Stimulated activated CD4-positive, alpha-beta T cell treated with anti-CD3 and anti-CD28 coated beads, Interleukin-15, amount 100 ng/mL, for 48 hours (primary cell): ENCODE measurements at regions not wholly inside any gene's neighbourhood (a gene's known extent, or its start where the extent isn't known, plus 50 kb on each side); places are given as distances from the start of the nearest gene placed in this dataset.

Experiments used
- DNase-seq, 2 donors: peaks; one replicate each; pipeline ENCODE4 v3.0.0-alpha.2; 2020; ENCODE audit warnings: low read depth in 2 of 2

DNA sequence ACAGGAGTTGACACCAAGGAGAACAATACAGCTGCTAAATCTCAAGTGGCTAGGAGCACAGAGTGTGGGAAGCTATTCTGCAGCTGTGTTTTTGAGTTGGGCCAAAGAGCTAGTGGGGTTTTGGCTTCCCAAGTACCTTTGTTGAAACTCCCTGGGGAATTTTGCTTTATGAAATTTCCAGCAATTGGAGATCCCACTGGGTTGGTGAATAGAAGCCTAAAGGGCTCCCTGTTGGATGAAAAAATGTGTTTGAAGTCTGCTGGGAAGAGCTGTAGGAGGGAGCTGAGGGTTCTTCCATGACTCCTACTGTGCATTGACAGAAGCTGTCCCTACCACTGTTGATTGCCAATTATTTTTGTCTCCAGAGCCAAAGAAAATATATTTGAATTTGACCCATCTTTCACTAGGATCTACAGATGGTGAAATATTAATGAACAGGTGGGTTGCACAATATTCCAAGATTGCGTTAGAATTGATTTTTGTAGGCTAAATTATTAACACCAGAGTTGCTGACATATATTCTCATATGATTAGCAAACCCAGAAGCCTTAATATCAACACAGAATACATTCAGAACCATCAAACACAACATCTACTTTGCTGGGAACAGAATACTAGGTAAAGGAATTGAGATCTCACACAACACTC, 95.4 kb upstream of the CYP1B1 start:
- no peak for DNase-seq

DNA sequence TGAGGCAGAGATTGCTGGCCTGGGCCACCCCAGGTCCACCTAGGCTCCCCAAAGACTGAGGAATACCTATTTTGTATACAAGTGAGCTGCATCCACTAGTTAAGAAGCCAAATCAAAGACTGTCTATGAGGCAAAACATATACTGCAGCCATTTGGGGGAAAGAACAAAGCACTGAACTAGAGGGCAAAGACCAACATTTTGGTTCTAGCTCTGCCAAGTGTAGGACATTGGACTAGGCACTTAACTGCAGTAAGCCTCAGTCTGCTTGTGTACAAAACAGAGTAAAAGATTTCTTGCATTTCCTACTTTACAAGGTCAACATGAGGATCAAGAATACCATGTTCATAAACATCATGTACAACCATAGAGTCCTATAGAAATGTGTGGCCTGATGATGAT, 94.8 kb upstream of the CYP1B1 start:
- DNase-seq, result no peak

DNA sequence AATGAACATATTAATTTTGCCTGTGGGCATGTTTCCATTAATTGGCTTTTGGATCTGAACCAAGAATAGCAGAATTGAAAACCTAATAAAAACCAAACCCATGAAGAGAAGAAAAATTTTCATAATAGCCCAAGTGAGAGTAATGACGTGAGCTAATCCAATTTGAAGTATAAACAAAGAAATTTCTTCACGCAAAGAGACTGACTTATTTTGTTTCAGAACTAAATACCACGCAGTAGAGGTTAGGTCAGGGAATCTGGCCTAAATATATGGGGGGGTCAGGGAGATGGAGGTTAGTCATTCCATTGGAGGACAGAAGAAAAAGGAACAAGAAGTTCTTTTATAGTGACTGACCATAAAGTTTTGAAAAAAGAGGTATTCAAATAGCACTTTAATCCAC, 94.1 kb upstream of the CYP1B1 start:
- DNase-seq, result no peak

DNA sequence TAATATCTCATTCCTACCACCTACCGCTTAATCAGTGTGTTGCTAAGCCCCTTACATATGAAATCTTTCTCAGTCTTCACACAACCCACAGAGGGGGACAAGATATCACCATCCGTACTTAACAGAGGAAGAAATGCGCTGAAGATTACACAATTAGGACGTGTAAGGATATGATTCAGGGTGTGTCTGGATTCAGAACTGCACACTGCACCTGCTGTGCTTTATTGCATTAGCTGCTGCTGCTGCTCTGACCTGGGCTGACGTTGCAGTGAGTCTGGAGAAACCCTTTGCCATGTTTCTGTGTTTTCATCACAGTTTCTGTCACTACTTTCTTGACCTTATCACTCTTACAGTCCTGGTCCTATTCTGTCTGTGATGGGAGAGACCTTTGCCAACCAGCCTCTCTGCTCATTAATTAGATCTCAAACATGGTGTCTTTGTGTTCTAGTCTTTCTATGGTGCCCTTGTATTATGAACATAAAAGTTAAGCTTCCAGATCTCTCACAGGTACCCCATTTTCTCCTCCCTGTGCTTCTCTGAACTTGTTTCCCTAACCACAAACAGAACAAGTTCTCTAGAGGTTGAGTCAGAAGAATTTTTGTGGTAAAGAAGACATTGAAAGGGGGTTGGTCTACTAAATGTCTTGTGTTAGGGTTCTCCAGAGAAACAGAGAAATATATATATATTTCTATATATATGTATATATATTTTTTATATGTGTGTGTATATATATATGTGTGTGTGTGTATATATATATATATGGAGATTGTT, 92.9 kb upstream of the CYP1B1 start:
- no peak for DNase-seq

DNA sequence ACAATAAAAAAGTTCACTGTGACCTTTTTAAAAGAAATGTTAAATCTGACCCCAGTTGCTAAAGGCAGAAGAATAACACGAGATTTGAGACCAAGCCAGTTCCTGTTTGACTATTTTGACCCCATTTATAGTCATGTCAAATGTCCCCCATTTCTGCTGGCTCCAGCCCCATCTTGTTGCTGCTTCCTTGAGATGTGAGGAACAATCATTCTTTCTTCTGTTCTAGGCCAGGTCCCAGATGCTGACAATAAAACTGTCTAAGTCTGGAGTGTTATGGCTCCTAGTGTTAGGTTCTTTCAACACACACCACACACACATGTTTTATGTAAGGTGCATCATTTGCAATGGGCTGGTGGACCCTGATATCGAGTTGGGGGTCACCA, 92.0 kb upstream of the CYP1B1 start:
- no peak for DNase-seq

DNA sequence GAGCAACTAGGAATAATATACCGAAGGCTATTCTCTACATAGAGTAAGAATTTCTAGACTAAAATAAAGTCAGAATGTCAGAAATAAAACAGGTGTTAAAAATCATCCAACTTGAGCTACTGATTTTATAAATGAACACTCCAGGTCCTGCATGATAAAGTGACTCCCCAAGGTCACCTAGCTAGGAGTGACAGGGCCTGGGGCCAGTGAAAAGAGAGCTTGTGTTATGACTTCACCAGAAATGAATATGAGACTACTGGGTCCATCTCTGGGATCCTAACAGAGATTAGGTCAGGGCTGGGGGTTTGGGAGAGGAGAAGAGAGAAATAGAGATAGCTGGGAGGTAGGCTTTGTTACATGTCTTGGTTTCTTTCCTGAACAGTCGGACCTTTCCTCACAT, 89.7 kb upstream of the CYP1B1 start:
- DNase-seq, result no peak

DNA sequence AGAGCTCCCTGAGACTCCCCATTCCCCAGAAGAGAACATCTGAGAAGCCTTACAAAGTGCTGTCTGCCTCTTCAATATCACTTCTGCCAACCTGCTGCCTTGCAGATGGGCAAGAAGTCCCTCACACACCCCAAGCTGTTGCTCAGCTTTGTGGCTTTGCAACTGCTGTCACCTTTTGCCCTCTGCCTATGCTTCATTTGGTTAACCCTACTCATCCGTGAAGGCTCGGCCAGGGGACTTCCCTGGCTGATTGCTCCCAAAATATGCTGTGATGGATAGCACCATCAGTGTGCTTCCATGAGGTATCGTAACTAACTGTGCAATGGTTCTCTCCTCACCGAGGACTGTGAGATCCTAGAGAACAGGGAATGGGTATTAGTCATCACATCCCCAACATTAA, 88.9 kb upstream of the CYP1B1 start:
- DNase-seq, result no peak

DNA sequence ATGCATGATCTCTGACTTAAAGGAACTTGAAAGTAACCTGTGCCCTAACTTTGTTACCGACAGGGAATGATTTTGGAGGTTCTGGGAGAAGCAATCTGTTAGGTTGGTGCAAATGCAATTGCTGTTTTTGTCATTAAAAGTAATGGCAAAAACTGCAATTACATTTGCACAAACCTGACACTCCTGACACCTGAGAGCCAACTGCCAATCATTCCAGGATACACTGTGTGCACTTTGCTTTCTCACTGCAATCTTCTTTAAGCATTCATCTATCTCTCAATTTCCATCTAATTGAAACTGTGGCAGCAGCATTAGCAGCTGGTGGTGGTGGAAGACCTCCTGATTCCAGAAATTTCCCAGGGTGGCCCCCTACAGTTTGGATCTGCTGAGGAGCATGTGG, 87.6 kb upstream of the CYP1B1 start:
- no peak for DNase-seq

DNA sequence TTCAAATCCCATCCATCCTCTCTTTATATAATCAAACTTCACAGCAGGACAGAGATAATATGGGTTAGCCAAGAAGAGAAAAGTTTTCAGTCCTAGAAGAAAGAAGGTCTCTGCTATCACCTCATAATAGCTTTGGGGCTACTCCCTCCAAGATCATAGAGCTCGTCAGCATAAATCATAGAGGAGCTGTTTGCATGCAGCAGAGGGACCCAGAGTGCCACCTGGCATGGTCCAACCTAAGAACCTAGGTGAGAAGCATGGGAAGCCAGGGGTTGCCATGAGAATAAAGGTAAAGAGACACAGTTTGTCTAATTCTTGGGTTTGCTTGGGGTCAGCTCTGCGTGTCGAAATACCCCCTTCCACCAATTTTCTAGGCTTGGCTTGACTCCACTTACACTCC, 87.1 kb upstream of the CYP1B1 start:
- no peak for DNase-seq

DNA sequence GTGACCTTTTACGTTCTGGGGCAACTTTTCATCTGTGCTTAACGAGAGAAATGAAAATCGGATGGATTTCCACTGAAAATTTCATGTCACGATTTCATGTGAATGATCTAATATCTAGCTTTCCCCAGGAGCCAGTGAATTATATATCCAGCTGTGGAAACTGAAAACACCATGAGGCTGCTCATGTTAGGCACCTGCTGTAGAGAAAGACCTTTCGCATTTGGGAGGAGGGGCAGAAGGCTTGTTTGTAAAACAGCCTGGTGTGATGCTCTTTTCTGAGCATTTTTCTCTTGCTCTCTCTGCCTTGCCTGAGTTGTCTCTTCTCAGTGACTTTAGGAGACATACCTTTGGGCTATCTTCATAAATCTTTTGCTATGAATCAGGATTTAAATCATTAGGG, 84.6 kb upstream of the CYP1B1 start:
- no peak for DNase-seq

DNA sequence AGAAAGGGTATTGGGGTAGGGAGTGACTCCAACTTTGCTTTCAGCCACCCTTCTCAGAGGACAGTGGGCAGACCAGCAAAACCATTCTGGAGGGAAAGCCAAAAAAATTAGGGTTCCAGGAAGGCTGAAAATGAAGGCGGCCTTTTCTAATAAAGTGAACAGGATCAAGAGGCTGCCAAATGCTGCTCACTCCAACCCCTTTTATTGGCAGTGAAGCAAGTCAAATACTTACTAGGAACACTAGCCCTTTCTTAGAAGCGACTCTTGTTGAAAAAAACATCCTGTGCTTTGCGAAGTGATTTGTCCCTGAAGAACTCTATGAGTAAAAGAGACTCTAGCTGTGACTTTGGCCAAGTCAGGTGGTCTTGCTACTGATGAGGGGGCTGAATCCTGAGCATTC, 83.6 kb upstream of the CYP1B1 start:
- no peak for DNase-seq

DNA sequence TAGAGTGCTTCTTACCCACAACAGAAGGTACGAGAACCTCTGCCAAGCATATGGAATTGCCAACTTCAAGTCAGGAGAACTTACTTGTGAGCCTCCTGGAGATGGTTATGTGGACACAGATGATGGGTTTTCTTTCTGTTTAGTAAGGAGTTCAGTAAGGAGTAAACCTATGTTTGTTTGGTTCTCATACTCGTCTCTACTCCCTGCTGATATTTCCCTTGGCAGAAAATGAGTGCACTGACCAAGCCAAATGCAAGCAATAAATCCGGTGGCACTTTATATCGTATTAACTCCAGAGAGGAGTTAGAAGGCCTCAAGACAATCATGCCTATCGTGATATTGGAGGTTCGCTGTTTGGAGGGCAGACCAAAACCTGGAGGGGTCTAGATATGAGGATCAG, 83.2 kb upstream of the CYP1B1 start:
- no peak for DNase-seq

DNA sequence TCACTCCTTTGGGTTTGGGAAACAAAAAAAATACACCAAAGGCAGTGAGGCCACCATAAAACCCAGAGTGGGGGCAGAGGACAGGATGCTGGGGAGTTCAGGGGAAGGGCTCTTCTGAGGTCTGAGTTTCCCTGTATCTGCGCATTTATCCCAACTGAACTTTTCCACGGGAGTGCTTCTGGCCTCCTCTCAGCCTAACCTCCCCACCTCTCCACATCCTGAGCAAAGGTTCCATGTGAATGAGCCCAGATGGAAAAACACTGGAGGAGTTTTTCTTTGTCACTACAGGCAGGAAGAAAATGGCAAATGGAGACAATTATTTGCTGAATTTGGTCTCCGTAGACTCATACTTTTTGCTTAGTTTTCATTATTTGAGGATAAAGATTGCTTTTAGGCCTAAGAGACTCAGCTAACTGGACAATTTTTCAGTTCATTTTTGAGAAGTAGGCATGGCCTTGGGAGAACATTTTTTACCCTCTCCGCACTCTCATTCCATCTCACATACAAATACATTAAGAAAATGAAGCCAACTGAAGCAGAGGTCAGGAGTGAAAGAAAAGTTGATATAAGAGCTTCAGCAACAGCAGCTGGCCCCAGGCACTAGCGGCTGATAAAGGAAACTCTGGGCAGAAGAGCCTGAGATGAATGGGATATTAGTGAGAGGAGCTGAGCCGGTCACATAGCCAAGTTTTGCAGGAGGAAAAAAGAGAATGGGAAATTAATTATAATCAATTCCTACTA, 82.6 kb upstream of the CYP1B1 start:
- DNase-seq, result no peak

DNA sequence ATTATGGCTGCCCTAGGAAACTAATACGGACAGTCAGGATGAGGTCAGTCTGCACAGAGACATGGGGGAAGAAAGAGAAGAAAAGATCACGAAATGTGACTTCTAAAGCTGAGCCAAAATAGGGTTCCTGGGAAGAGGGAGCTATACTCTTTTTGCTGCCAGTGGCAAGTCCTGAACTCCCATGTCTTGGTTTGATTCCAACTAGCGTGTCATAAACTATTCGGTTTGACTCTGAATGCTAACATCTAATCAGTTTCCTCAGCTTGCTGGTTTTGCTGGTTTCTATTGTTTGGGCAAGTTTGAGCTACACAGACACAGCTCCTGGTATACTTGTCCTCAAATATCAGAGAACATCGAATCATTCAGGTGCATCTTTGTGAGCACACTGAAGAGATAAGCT, 80.5 kb upstream of the CYP1B1 start:
- no peak for DNase-seq

DNA sequence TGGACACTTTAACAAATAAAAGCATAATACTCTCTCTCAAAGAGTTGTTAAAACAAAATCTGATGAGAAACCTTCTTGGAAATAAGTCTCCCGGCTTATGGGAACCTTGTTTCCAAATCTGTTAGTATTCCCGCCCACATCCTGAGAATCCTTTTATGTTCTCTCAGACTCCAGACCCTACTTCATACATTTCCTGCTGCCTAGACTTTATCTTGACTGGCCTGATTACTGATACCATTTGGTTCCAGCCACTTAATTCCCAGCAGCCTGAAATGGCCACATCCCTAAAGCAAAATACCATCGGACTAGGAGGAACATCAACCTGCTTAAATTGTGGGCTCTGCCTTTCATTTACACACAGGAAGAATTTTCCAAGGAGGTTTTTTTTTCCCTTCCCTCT, 79.1 kb upstream of the CYP1B1 start:
- DNase-seq, result no peak

DNA sequence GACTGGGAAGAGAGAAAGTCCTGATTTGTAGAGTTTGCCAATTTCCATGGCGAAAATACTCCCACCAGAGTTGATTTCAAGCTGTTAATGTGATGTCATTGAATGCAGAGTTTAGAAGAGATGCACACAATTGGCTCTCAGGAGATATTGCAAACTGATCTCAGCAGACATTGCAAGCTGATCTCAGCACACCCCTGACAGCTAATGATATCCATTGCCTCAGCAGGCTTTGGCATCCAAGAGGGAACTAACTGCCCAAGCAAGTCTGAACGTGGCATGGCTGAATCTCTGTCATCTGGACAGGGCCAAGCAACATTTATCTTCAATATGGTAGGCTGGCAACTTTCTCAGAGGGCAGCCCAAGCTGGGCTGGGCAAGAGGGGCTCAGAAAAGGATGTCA, 78.4 kb upstream of the CYP1B1 start:
- DNase-seq, result no peak

DNA sequence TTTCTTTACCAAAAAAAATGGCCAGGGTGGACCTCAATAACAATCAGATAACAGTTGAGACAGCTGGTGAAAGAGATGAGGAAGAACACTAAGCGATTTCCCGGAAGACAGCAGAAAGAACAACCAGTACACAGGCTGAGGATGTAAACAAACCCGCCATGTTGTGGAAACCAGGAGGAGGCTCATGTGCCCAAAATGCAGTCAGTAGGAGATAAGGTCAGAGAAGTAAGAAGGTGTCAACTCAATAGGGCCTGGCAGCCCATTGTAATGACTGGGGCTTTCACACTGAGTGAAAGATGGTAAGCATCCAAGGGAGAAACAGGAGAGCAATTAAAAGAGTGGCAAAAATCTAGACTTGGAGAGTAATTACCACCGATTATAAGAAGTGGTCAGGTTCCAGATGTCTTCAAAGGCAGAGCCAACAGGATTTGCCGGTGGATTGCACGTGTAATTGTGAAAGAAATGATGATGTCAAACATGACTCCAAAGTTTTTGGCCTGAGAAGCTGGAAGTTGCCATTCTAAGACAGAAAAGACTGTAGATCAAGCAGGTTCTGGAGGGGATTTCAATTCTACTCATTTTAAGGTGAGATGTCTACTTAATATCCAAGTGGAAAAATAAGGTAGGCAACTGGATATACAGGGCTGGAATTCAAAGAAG, 77.7 kb upstream of the CYP1B1 start:
- no peak for DNase-seq

DNA sequence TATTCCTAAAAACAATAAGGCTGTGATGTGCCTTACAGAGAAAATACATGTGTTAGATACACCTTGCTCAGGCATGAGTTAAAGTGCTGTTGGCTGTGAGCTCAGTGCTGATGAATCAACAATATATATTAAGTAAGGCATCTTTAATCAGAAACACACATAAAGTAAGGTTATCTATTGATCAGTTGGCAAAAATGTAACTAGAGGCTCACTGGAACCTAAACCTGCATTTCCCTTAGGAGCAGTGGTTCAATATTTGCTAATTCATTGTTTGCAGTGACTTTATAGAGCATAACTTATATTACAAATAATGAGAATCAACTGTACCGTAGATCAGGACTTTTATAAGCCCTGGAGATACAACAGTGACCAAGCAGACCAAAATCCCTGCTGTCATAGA, 77.0 kb upstream of the CYP1B1 start:
- no peak for DNase-seq

DNA sequence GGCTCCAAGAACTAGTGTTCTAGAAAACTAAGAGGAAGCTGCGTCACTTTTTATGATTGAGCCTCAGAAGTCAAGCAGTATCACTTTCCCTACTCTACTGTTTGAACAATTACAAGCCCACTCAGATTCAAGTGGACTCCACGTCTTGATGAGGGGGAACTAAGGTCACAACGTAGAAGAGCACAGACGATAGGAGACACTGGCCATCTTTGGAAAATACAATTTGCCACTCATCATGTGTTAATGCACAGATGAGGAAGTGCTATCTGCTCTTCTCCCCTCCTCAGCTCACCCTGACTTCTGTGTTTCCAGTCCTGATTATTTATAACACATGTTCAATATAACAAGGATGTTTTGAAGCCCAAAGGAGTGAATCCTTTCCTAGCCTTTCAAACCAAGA, 76.1 kb upstream of the CYP1B1 start:
- DNase-seq, result no peak

DNA sequence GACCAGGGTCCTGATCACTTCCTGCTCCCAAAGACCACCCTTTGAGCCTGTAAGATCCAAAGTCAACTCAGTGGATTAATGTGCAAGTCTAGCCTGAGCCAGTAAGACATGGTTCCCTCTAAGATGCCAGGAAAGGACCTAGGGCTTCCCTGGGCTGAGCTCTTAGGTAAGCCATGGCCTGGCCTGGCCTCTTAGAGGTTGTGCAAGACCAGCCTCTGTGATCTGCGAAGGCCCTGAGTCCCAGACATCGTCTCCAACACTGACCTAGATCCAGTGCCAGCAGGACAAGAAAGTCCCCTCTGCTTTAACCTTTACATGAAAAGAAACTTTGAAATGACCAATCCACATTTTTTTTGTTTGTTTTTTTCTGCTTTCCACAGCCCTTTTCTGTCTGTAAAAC, 73.6 kb upstream of the CYP1B1 start:
- DNase-seq, result no peak

DNA sequence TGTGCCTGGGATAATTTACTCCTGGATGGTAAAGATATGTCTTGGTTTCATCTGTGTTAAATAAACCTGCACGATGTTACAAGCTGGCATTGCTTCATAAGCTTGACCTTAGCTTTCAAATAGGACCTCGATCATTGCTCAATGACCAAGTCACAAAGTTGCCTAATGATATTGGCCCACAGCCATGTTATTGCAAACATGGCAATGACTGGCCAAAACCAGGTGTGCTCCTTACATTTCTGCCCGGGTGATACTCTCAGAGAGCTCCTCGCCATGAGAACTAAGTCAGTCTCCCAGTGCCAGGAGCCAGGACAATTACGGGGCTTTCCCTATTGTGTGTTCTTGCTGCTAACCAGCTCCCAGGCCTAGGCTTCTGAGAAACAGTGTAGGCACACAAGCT, 72.5 kb upstream of the CYP1B1 start:
- DNase-seq, result no peak

DNA sequence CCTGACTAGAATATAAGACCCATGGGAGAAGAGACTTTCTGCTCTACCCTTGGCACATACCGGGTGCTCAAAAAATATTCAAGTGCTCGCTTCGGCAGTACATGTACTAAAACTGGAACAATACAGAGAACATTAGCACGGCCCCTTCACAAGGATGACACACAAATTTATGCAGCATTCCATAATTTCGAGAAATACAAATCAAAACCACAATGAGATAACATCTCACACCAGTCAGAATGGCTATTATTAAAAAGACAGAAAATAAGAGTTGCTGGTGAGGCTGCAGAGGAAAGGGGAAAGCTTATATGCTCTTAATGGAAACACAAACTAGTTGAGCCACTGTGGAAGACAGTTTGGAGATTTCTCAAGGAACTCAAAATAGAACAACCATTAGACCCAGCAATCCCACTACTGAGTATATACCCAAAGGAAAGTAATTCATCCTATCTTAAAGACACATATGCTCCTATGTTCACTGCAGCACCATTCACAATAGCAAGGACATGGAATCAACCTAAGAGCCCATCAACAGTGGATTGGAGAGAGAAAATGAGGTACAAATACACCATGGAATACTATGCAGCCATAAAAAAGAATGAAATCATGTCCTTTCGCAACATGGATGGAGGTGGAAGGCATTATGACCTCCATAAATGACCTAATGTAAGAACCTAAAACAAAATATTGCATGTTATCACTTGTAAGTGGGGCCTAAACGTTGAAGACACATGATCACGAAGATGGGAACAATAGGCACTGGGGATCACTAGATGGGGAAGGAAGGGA, 71.6 kb upstream of the CYP1B1 start:
- no peak for DNase-seq
